Ishikawa (cell line): ENCODE measurements at regions not wholly inside any gene's neighbourhood (a gene's known extent, or its start where the extent isn't known, plus 50 kb on each side); places are given as distances from the start of the nearest gene placed in this dataset.

Experiments used
- CEBPB ChIP-seq: IDR thresholded peaks from 2 replicates; pipeline ENCODE4 v1.6.1; 2012
- CREB1 ChIP-seq: IDR thresholded peaks from 2 replicates; pipeline ENCODE4 v1.6.1; 2012; ENCODE audit warnings: low read depth
- EGR1 ChIP-seq: IDR thresholded peaks from 2 replicates; pipeline ENCODE4 v1.6.1; 2012
- EP300 ChIP-seq: IDR thresholded peaks from 2 replicates; pipeline ENCODE4 v1.6.1; 2012; ENCODE audit warnings: borderline replicate concordance
- FOXM1 ChIP-seq: IDR thresholded peaks from 2 replicates; pipeline ENCODE4 v1.6.1; 2012; ENCODE audit warnings: low read depth, borderline replicate concordance
- MAX ChIP-seq: IDR thresholded peaks from 2 replicates; pipeline ENCODE4 v1.6.1; 2012
- NFIC ChIP-seq: IDR thresholded peaks from 2 replicates; pipeline ENCODE4 v1.6.1; 2012
- RAD21 ChIP-seq: IDR thresholded peaks from 2 replicates; pipeline ENCODE4 v1.6.1; 2012; ENCODE audit warnings: low read depth
- REST ChIP-seq: IDR thresholded peaks from 2 replicates; pipeline ENCODE4 v1.6.1; 2012; ENCODE audit warnings: low read depth, mild to moderate bottlenecking
- TAF1 ChIP-seq: IDR thresholded peaks from 2 replicates; pipeline ENCODE4 v1.6.1; 2012; ENCODE audit warnings: low read depth, mild to moderate bottlenecking
- TCF12 ChIP-seq: IDR thresholded peaks from 2 replicates; pipeline ENCODE4 v1.6.1; 2012; ENCODE audit warnings: low read depth
- TEAD4 ChIP-seq: IDR thresholded peaks from 2 replicates; pipeline ENCODE4 v1.6.1; 2012
- USF1 ChIP-seq: IDR thresholded peaks from 2 replicates; pipeline ENCODE4 v1.6.1; 2012
- YY1 ChIP-seq: IDR thresholded peaks from 2 replicates; pipeline ENCODE4 v1.6.1; 2012; ENCODE audit warnings: low read depth
- ZBTB7A ChIP-seq: IDR thresholded peaks from 2 replicates; pipeline ENCODE4 v1.6.1; 2012; ENCODE audit warnings: low read depth

- TF ChIP-seq REST (no peak), RAD21 (no peak), FOXM1 (no peak), EP300 (no peak), CREB1 (no peak), USF1 (no peak), YY1 (no peak), CEBPB (no peak), EGR1 (no peak), NFIC (no peak), ZBTB7A (no peak), TEAD4 (no peak)
Observed at GRCh38 chr1:36642802-36643201, 160.1 kb upstream of the CSF3R start.

GRCh38 chr1:36641776-36642175 lies 159.1 kb upstream of the CSF3R start:
- TF ChIP-seq REST (no peak), TCF12 (no peak), CREB1 (no peak), MAX (no peak), ZBTB7A (no peak), NFIC (no peak), CEBPB (no peak), EP300 (no peak), FOXM1 (no peak), RAD21 (no peak), TAF1 (no peak), YY1 (no peak), EGR1 (no peak)

GRCh38 chr1:36639461-36639860 lies 156.7 kb upstream of the CSF3R start:
- no peak for TF ChIP-seq EGR1
- TF ChIP-seq MAX = no peak
- TF ChIP-seq USF1 = no peak

GRCh38 chr1:36638268-36638667 lies 155.6 kb upstream of the CSF3R start:
- TF ChIP-seq MAX (no peak), EGR1 (no peak), CREB1 (no peak), REST (no peak), RAD21 (no peak), FOXM1 (no peak), TCF12 (no peak), YY1 (no peak), EP300 (no peak), TEAD4 (no peak), CEBPB (no peak), TAF1 (no peak), ZBTB7A (no peak), NFIC (no peak), USF1 (no peak)

GRCh38 chr1:36636206-36636605 lies 153.5 kb upstream of the CSF3R start:
- no peak for TF ChIP-seq RAD21
- TF ChIP-seq REST = no peak
- no peak for TF ChIP-seq ZBTB7A
- TF ChIP-seq USF1 = no peak
- TF ChIP-seq CEBPB = no peak
- TF ChIP-seq FOXM1 = no peak
- TF ChIP-seq MAX = no peak
- TF ChIP-seq TEAD4 = no peak
- no peak for TF ChIP-seq EGR1
- TF ChIP-seq YY1 = no peak
- TF ChIP-seq NFIC = no peak
- no peak for TF ChIP-seq EP300
- no peak for TF ChIP-seq TCF12
- TF ChIP-seq CREB1 = no peak
- TF ChIP-seq TAF1 = no peak
